B cell (primary cell): ENCODE measurements at regions not wholly inside any gene's neighbourhood (a gene's known extent, or its start where the extent isn't known, plus 50 kb on each side); places are given as distances from the start of the nearest gene placed in this dataset.

Source experiments
- ATAC-seq: fragments of 200-7000 bp; cut with Tn5 transposase; one replicate; pipeline ENCODE4 v1.10.0; 2021; ENCODE audit warnings: low read depth, mild to moderate bottlenecking, moderate number of reproducible peaks, moderate library complexity
- CTCF ChIA-PET: fragments of 350-600 bp; sonication (Branson Sonifier 250); formaldehyde crosslinking; loops from one replicate; lab custom pipeline; 2021; ENCODE audit warnings: antibody characterized with exemption, inconsistent platforms; lab: Charles Lee
- POLR2A ChIA-PET: fragments of 350-600 bp; sonication (Branson Sonifier 250); formaldehyde crosslinking; loops from one replicate; lab custom pipeline; 2021; ENCODE audit warnings: antibody characterized with exemption; lab: Charles Lee
- DNase-seq: peaks from one replicate; pipeline ENCODE4 v3.0.0; 2013
- H2AFZ ChIP-seq: 2 replicates; pipeline ENCODE4 v1.6.1; 2012; ENCODE audit warnings: mild to moderate bottlenecking, low read depth, low read length; ENCODE audit not compliant: insufficient read depth, poor library complexity, severe bottlenecking
- H3K27ac ChIP-seq, 2 donors: 1 replicate in 1 of 2; 2 replicates in 1 of 2; pipeline ENCODE4 v1.5.1; 2012 to 2013; ENCODE audit warnings: low read length in 2 of 2, mild to moderate bottlenecking in 2 of 2, moderate library complexity in 1 of 2
- H3K27me3 ChIP-seq, 4 experiments: fragments of 200-600 bp in 1 of 4; sonication (generic) in 1 of 4; replicated peaks in 1 of 4; 1 replicate in 2 of 4; 2 replicates in 2 of 4; pipeline versions ENCODE4 v1.6.1 to v1.7.0; 2013 to 2016; ENCODE audit warnings: low read length in 3 of 4, mild to moderate bottlenecking in 2 of 4, mixed read lengths in 1 of 4, moderate library complexity in 1 of 4; ENCODE audit not compliant: insufficient read depth in 4 of 4, control insufficient read depth in 3 of 4; ENCODE audit errors: control extremely low read depth in 1 of 4
- H3K36me3 ChIP-seq, 2 experiments: replicated peaks in 1 of 2; 1 replicate in 1 of 2; 2 replicates in 1 of 2; pipeline versions ENCODE4 v1.6.1 to v1.7.1; 2013; ENCODE audit warnings: low read length in 1 of 2; ENCODE audit not compliant: insufficient read depth in 2 of 2, control insufficient read depth in 1 of 2; ENCODE audit errors: control extremely low read depth in 1 of 2, extremely low read depth in 1 of 2
- H3K4me1 ChIP-seq, 2 donors: fragments of 200-600 bp in 1 of 2; sonication (generic) in 1 of 2; 1 replicate in 1 of 2; 2 replicates in 1 of 2; pipeline versions ENCODE4 v1.5.1 to v1.6.1; 2013 to 2017; ENCODE audit warnings: low read length in 2 of 2; ENCODE audit not compliant: control insufficient read depth in 2 of 2, insufficient read depth in 2 of 2
- H3K4me2 ChIP-seq: replicated peaks from 2 replicates; pipeline ENCODE3; 2012; ENCODE audit warnings: mild to moderate bottlenecking, low read depth, low read length; ENCODE audit not compliant: poor library complexity, severe bottlenecking
- H3K4me3 ChIP-seq, 5 experiments: fragments of 200-600 bp in 1 of 5; sonication (generic) in 1 of 5; 1 replicate in 3 of 5; 2 replicates in 2 of 5; pipeline versions ENCODE4 v1.5.1 to v1.7.0; 2011 to 2016; ENCODE audit warnings: low read length in 4 of 5, mild to moderate bottlenecking in 4 of 5, low read depth in 2 of 5, control low read depth in 1 of 5, moderate library complexity in 1 of 5; ENCODE audit not compliant: insufficient read depth in 1 of 5; ENCODE audit errors: control extremely low read depth in 1 of 5, extremely low read depth in 1 of 5
- H3K79me2 ChIP-seq: fragments of 200-600 bp; sonication (generic); one replicate; pipeline ENCODE4 v1.6.0; 2016; ENCODE audit warnings: low read length; ENCODE audit not compliant: control insufficient read depth, insufficient read depth
- H3K9ac ChIP-seq: fragments of 200-600 bp; sonication (generic); 2 replicates; pipeline ENCODE4 v1.6.1; 2017; ENCODE audit warnings: mild to moderate bottlenecking, low read length, moderate library complexity
- H3K9me3 ChIP-seq, 3 donors: one replicate each; pipeline versions ENCODE4 v1.6.1 to v1.7.1; 2013; ENCODE audit warnings: low read length in 2 of 3; ENCODE audit not compliant: control insufficient read depth in 2 of 3, insufficient read depth in 1 of 3; ENCODE audit errors: control extremely low read depth in 1 of 3
- H4K20me1 ChIP-seq: 2 replicates; pipeline ENCODE4 v1.6.0; 2012; ENCODE audit warnings: mild to moderate bottlenecking, low read length; ENCODE audit not compliant: insufficient read depth, control insufficient read depth, poor library complexity, severe bottlenecking
- H3K27ac Mint-ChIP-seq: one replicate; pipeline ENCODE4 v1.8.0; 2021; ENCODE audit warnings: mixed read lengths
- H3K27me3 Mint-ChIP-seq: one replicate; pipeline ENCODE4 v1.8.0; 2021; ENCODE audit warnings: mixed read lengths
- H3K4me1 Mint-ChIP-seq: one replicate; pipeline ENCODE4 v1.8.0; 2021; ENCODE audit warnings: mixed read lengths
- H3K4me3 Mint-ChIP-seq: one replicate; pipeline ENCODE4 v1.8.0; 2021; ENCODE audit warnings: mixed read lengths
- H3K9me3 Mint-ChIP-seq: one replicate; pipeline ENCODE4 v1.8.0; 2022; ENCODE audit warnings: mixed read lengths; ENCODE audit not compliant: insufficient read depth
- EZH2 ChIP-seq: IDR thresholded peaks from 2 replicates; pipeline ENCODE4 v1.6.1; 2012; ENCODE audit warnings: borderline replicate concordance, low read depth, mild to moderate bottlenecking, moderate library complexity, low read length; ENCODE audit not compliant: insufficient read depth, poor library complexity, severe bottlenecking
- WGBS: methylation state at CpG from one replicate; pipeline ENCODE4 v1.1.5; 2013; ENCODE audit warnings: missing lambda C conversion rate; ENCODE audit not compliant: insufficient coverage; 5-methylcytosine and 5-hydroxymethylcytosine counted together
- intact Hi-C: fragments of 100-400 bp; cut with micrococcal nuclease; formaldehyde crosslinking; loops from one replicate; pipeline ENCODE4 v1.10.0; 2022
- TF ChIP-seq, protein P1 (sequence below): fragments of 200-600 bp; IDR thresholded peaks from one replicate; pipeline ENCODE4 v1.8.0; 2022; ENCODE audit warnings: antibody characterized with exemption, mild to moderate bottlenecking

DNA sequence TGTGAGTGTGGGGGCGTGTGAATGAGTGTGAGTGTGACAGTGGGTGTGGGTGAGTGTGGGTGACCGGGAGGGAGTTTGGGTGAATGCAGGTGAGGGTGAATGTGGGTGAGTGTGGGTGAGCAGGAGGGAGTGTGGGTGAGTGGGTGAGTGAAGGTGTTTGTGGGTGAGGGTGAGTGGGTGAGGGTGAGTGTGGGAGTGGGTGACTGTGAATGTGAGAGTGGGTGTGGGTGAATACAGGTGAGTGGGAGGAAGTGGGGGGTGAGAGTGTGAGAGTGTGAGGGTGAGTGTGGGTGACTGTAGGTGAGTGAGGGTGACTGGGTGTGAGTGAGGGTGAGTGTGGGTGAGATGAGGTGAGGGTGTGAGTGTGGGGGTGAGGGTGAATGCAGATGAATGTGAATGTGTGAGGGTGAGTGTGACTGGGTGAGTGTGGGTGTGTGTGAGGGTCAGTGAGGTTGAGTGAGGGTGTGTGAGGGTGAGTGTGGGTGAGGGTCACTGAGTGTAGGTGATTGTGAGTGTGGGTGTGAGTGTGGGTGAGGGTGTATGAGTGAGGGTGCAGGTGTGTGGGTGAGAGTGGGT, 1677.3 kb upstream of the TENM3 start:
- no peaks in the 10 kb centered on the region for H4K20me1 ChIP-seq
- no peaks in the 10 kb centered on the region for H3K4me1 ChIP-seq
- no peak overlapping the region for H3K4me3 ChIP-seq
- ATAC-seq: no peak
- no peaks in the 10 kb centered on the region for H3K4me1 Mint-ChIP-seq
- H3K27me3 ChIP-seq: no peaks in the 10 kb centered on the region
- peaks cover 3% of the 10 kb centered on the region for H3K9me3 Mint-ChIP-seq
- H3K4me2 ChIP-seq: no peak overlapping the region
- no peak for DNase-seq
- H3K27ac Mint-ChIP-seq: no peak overlapping the region
- TF ChIP-seq, protein P1, sequence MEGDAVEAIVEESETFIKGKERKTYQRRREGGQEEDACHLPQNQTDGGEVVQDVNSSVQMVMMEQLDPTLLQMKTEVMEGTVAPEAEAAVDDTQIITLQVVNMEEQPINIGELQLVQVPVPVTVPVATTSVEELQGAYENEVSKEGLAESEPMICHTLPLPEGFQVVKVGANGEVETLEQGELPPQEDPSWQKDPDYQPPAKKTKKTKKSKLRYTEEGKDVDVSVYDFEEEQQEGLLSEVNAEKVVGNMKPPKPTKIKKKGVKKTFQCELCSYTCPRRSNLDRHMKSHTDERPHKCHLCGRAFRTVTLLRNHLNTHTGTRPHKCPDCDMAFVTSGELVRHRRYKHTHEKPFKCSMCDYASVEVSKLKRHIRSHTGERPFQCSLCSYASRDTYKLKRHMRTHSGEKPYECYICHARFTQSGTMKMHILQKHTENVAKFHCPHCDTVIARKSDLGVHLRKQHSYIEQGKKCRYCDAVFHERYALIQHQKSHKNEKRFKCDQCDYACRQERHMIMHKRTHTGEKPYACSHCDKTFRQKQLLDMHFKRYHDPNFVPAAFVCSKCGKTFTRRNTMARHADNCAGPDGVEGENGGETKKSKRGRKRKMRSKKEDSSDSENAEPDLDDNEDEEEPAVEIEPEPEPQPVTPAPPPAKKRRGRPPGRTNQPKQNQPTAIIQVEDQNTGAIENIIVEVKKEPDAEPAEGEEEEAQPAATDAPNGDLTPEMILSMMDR: no peak
- no peak for TF ChIP-seq EZH2
- H3K27ac ChIP-seq: no peak overlapping the region
- no peaks in the 10 kb centered on the region for H3K36me3 ChIP-seq
- no peaks in the 10 kb centered on the region for H3K27me3 Mint-ChIP-seq
- ChIA-PET CTCF (no interaction called here), POLR2A (no interaction called here)
- intact Hi-C loops: no loop called here
- no peaks in the 10 kb centered on the region for H3K79me2 ChIP-seq
- H3K9ac ChIP-seq: no peak overlapping the region
- no peak overlapping the region for H3K4me3 Mint-ChIP-seq
- peaks cover 0 to 12% (median 0%) of the 10 kb centered on the region in 3 donors for H3K9me3 ChIP-seq
- no peak overlapping the region for H2AFZ ChIP-seq
- 58% methylated on average over 2 of the region's 2 CpGs for WGBS

DNA sequence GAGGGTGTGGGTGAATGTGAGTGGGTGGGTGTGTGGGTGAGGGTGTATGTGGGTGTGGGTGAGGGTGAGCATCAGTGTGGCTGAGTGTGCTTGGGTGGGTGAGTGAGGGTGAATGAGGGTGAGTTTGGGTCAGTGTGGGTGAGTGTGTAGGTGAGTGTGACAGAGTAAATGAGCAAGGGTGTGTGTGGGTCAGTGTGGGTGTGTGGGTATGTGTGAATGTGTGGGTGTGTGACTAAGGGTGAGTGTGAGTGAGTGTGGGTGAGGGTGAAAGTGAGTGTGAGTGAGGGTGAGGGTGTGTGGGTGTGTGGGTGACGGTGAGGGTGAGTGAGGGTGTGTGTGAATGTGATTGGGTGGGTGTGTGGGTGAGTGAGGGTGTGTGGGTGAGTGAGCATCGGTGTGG, 1676.7 kb upstream of the TENM3 start:
- Histone ChIP-seq H4K20me1 (no peaks in the 10 kb centered on the region), H3K36me3 (no peaks in the 10 kb centered on the region), H3K27me3 (no peaks in the 10 kb centered on the region), H3K9ac (no peak overlapping the region), H3K79me2 (no peaks in the 10 kb centered on the region), H3K4me3 (no peak overlapping the region), H3K9me3 (peaks cover 0 to 12% (median 0%) of the 10 kb centered on the region in 3 donors), H3K4me2 (no peak overlapping the region), H2AFZ (no peak overlapping the region), H3K4me1 (no peaks in the 10 kb centered on the region), H3K27ac (no peak overlapping the region)
- ATAC-seq (no peak), DNase-seq (no peak)
- ChIA-PET POLR2A (no interaction called here), CTCF (no interaction called here)
- H3K9me3 Mint-ChIP-seq: peaks cover 3% of the 10 kb centered on the region
- intact Hi-C loops: no loop called here
- no peak overlapping the region for H3K4me3 Mint-ChIP-seq
- H3K27me3 Mint-ChIP-seq: no peaks in the 10 kb centered on the region
- no peaks in the 10 kb centered on the region for H3K4me1 Mint-ChIP-seq
- no peak overlapping the region for H3K27ac Mint-ChIP-seq
- TF ChIP-seq, protein P1: no peak
- no peak for TF ChIP-seq EZH2
- WGBS: 73% methylated on average over 2 of the region's 2 CpGs
